Nephron progenitor cell (in vitro differentiated cells): ENCODE measurements at regions not wholly inside any gene's neighbourhood (a gene's known extent, or its start where the extent isn't known, plus 50 kb on each side); places are given as distances from the start of the nearest gene placed in this dataset.

Experiments
- DNase-seq: peaks from one replicate; pipeline ENCODE4 v3.0.0; 2021
- H3K27ac Mint-ChIP-seq: 2 replicates; pipeline ENCODE4 v1.8.0; 2021; ENCODE audit warnings: mild to moderate bottlenecking, moderate library complexity, mixed read lengths
- H3K27me3 Mint-ChIP-seq: 2 replicates; pipeline ENCODE4 v1.8.0; 2021; ENCODE audit warnings: mild to moderate bottlenecking, low read depth, mixed read lengths; ENCODE audit not compliant: poor library complexity
- H3K36me3 Mint-ChIP-seq: 2 replicates; pipeline ENCODE4 v1.8.0; 2021; ENCODE audit warnings: low read depth, mixed read lengths
- H3K4me1 Mint-ChIP-seq: 2 replicates; pipeline ENCODE4 v1.8.0; 2021; ENCODE audit warnings: mixed read lengths
- H3K4me3 Mint-ChIP-seq: 2 replicates; pipeline ENCODE4 v1.8.0; 2021; ENCODE audit warnings: mild to moderate bottlenecking, moderate library complexity, mixed read lengths
- H3K9me3 Mint-ChIP-seq: 2 replicates; pipeline ENCODE4 v1.8.0; 2021; ENCODE audit warnings: mild to moderate bottlenecking, moderate library complexity, mixed read lengths
- TF ChIP-seq, protein P1 (sequence below): fragments of 200-600 bp; sonication (generic); IDR thresholded peaks from 2 replicates; pipeline ENCODE4 v1.5.0; 2021; ENCODE audit warnings: antibody characterized with exemption

DNA sequence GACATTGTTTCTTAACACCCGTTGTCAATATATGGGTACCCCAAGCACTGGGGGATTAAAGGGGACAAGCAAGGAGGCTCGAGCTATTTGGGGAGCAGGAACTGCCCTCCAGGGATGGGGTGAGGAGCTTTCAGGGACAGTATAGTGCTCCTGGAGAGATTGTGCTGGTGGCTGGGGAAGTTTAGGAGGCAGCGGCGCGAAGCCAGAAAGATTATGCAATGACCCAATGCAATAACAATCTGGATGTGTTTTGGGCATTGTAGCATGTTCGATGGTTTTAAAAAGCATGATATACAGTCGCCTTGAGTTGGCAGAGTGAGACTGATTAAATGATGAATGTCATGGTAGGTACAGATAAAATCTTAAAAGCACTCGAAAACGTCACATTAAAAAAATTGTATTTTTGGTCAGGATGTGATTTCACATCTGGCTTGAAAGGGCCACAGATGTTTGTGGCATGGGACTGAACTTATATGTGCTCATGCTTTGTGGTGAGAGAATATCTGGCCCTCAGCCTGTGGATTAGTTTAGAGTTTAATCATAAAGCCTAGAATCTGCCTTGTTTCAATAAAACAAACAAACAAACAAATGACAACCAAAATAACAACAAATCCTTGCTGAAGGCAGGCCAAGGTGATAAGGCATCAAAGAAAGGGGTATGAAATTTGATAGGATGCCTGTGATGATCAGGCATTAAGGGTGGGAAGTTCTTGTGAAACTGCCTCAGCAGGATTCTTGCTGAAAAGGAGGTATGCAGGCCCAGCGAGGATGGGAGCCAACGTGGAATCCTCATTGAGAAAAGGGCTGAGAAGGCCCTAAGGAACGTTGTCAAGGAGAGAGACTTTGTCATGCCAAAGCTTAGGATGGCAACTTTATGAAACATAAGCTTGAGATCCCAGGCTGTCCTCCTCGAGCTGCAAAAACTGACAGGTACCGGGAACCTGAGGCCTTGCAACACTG lies 417.1 kb upstream of the KLF6 start:
- Mint-ChIP-seq H3K4me3 (no peak overlapping the region), H3K36me3 (no peaks in the 10 kb centered on the region), H3K27ac (no peak overlapping the region), H3K27me3 (peaks cover 3% of the 10 kb centered on the region), H3K4me1 (peaks cover 15% of the 10 kb centered on the region), H3K9me3 (no peaks in the 10 kb centered on the region)
- TF ChIP-seq, protein P1, sequence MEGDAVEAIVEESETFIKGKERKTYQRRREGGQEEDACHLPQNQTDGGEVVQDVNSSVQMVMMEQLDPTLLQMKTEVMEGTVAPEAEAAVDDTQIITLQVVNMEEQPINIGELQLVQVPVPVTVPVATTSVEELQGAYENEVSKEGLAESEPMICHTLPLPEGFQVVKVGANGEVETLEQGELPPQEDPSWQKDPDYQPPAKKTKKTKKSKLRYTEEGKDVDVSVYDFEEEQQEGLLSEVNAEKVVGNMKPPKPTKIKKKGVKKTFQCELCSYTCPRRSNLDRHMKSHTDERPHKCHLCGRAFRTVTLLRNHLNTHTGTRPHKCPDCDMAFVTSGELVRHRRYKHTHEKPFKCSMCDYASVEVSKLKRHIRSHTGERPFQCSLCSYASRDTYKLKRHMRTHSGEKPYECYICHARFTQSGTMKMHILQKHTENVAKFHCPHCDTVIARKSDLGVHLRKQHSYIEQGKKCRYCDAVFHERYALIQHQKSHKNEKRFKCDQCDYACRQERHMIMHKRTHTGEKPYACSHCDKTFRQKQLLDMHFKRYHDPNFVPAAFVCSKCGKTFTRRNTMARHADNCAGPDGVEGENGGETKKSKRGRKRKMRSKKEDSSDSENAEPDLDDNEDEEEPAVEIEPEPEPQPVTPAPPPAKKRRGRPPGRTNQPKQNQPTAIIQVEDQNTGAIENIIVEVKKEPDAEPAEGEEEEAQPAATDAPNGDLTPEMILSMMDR: no peak
- no peak for DNase-seq

DNA sequence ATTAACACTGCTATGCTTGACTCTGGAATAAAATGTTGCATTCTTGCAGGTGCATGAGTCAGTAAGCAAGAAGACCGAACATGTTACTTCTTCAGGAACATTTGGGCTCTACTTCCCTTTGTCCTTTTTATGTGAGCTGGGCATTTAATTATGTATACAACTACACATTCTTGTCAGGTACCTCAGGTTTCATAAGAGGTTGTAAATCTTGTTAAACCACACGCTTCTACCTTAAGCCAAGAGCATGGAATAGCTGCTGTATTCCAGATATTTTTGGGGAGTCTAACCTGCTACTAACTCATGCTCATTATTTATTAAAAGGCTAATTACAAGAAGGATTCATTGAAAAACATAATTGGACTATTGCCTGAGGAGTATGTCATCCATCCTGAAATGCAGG lies 414.2 kb upstream of the KLF6 start:
- Mint-ChIP-seq H3K27ac (no peak overlapping the region), H3K4me1 (peaks cover 7% of the 10 kb centered on the region), H3K27me3 (peaks cover 3% of the 10 kb centered on the region), H3K36me3 (no peaks in the 10 kb centered on the region), H3K9me3 (no peaks in the 10 kb centered on the region), H3K4me3 (no peak overlapping the region)
- no peak for DNase-seq
- TF ChIP-seq, protein P1: no peak

DNA sequence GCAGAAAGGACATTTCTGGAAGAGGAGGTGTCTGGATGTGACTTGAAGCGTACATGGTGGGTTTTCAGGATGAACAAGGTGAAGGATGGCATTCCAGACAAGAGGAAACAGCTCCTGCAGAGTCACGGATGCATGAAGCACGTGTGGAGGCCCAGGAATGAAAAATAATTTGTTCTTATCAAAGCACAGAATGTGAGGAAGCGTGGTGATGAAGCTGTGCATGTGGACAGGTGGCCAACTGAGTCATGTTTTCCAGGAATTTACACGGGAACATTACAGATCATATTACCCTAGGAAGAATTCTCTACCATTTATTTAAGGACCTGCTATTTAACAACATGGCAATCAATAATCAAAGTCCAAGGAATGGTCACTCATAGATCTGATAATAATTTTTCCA lies 413.2 kb upstream of the KLF6 start:
- TF ChIP-seq, protein P1: no peak
- no peak for DNase-seq
- Mint-ChIP-seq H3K9me3 (no peaks in the 10 kb centered on the region), H3K4me1 (peaks cover 6% of the 10 kb centered on the region), H3K27ac (no peak overlapping the region), H3K4me3 (no peak overlapping the region), H3K27me3 (peaks cover 3% of the 10 kb centered on the region), H3K36me3 (no peaks in the 10 kb centered on the region)

DNA sequence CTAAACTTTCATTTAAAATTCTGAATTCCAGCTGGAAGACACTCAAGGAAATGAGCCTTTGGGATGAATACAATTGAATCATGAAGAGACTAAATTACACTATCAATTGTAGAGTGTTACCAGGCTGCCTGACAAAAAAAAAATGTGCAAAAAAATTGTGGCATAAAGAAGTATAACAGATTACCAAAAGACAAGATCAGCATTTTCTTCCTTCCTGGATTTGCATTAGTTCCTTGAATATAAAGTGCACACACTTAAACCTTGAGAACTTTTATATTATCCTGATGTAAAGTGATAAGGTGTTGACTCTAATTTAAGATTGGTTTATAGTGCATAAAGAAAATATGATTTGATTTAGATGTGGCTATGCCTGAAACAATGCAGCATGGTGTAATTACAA lies 412.7 kb upstream of the KLF6 start:
- TF ChIP-seq, protein P1: no peak
- Mint-ChIP-seq H3K4me3 (no peak overlapping the region), H3K9me3 (no peaks in the 10 kb centered on the region), H3K36me3 (no peaks in the 10 kb centered on the region), H3K4me1 (peaks cover 1% of the 10 kb centered on the region), H3K27ac (no peak overlapping the region), H3K27me3 (peaks cover 8% of the 10 kb centered on the region)
- DNase-seq: no peak

DNA sequence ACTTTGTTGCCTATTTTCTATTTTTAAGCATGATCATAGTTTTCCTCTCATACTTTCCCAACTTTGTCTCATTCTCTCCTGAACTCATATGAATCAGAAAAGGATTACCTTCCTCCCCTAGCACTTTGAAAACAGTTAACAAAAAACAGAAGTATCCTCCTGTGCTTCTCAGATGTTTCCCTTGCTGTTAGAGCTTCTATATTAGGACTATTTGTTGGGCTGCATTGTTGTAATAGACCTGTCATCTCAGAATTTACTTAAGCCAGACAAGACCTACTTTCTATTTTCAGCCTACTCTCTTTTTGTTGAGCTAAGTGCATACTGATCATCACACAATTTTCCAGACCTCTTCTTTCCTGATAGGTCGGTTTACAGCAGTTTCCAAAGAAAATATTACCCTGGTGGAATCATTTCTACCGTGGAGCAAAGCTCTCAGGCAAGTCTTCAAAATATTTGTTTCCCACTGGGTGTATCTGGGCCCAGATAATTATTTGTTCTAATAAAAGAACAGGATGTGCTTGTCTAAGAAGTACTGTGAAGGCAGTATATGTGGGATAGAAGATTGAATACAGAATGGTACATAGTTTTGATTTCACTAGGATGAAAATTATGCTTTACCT lies 411.9 kb upstream of the KLF6 start:
- Mint-ChIP-seq H3K4me3 (no peak overlapping the region), H3K27ac (no peak overlapping the region)

More for the DNA sequence above, 411.9 kb upstream of the KLF6 start:
- Mint-ChIP-seq H3K4me1 (no peaks in the 10 kb centered on the region), H3K36me3 (no peaks in the 10 kb centered on the region), H3K27me3 (peaks cover 8% of the 10 kb centered on the region), H3K9me3 (no peaks in the 10 kb centered on the region)
- DNase-seq: no peak
- TF ChIP-seq, protein P1: no peak
